ENCODE measurements at regions not wholly inside any gene's neighbourhood (a gene's known extent, or its start where the extent isn't known, plus 50 kb on each side); places are given as distances from the start of the nearest gene placed in this dataset.

GRCh38 chr3:124420392-124420791, 309.9 kb upstream of the UMPS start:
- TF ChIP-seq TCF7L2 (IDR thresholded peaks at IDR 0.05; ENCODE audit: low read depth, low read length) = no peak
- no peak for TF ChIP-seq CTCF (IDR thresholded peaks at IDR 0.05)
- TF ChIP-seq POLR2AphosphoS5 (IDR thresholded peaks at IDR 0.05; ENCODE audit: low read depth, low read length) = no peak
- no peak for TF ChIP-seq REST (IDR thresholded peaks at IDR 0.05; ENCODE audit: insufficient read depth in 1 of 2, low read depth in 2 of 2, low read length in 1 of 2)
- TF ChIP-seq SIN3A (IDR thresholded peaks at IDR 0.05; ENCODE audit: borderline replicate concordance, insufficient read depth, low read depth, low read length) = no peak
